ENCODE measurements at regions not wholly inside any gene's neighbourhood (a gene's known extent, or its start where the extent isn't known, plus 50 kb on each side); places are given as distances from the start of the nearest gene placed in this dataset.

DNA sequence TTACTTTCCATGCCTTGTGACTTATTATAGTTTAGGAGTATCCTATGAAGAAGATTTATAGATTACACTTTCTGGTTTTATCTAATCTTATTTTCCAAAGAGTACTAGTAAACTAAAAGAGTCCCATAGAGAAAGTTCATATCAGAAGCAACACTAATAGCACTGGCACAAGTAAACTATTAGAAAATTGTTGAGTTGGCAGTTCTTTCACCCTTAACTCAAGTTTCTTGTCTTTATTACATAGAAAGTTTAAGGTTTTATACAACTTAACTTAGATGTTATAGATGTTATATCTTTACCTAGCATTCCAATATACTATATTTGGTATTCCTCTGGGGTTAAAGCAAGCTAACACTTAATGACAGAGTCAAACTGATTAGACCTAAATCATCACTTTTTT, 437.8 kb upstream of the ARRDC3 start:
- H3K4ac ChIP-seq (ENCODE audit: low read depth in 1 of 2, low read length in 2 of 2), result no peak overlapping the region
- H4K8ac ChIP-seq (ENCODE audit: low read length), result no peak overlapping the region
- no peaks in the 10 kb centered on the region for H3K27me3 ChIP-seq (ENCODE audit: control insufficient read depth in 1 of 2, insufficient read depth in 1 of 2, low read length in 2 of 2)
- H3K9ac ChIP-seq (ENCODE audit: low read length), result no peak overlapping the region
- no peak overlapping the region for H4K91ac ChIP-seq (ENCODE audit: low read length)
- no peak overlapping the region for H3K14ac ChIP-seq (ENCODE audit: low read length in 2 of 2)
- no peaks in the 10 kb centered on the region for H3K36me3 ChIP-seq (ENCODE audit: control insufficient read depth in 1 of 2, insufficient read depth in 2 of 2, low read depth in 1 of 2, low read length in 2 of 2)
- no peak for DNase-seq
- H3K23ac ChIP-seq (ENCODE audit: low read length in 2 of 2), result no peak overlapping the region
- H2BK5ac ChIP-seq (ENCODE audit: low read depth, low read length, poor library complexity, severe bottlenecking), result no peak overlapping the region
- H2AFZ ChIP-seq (ENCODE audit: low read depth, low read length), result no peak overlapping the region
- H3K9me3 ChIP-seq (ENCODE audit: control insufficient read depth, low read length), result peaks cover 4% of the 10 kb centered on the region
- no peak overlapping the region for H3K18ac ChIP-seq (ENCODE audit: low read depth in 1 of 2, low read length in 2 of 2)
- no peak overlapping the region for H3K4me2 ChIP-seq (ENCODE audit: low read length, poor library complexity, severe bottlenecking)
- H2BK12ac ChIP-seq (ENCODE audit: low read length in 2 of 2), result no peak overlapping the region
- no peaks in the 10 kb centered on the region for H3K79me1 ChIP-seq (replicated peaks; ENCODE audit: low read length, poor library complexity, severe bottlenecking)
- no peak overlapping the region for H2BK120ac ChIP-seq (ENCODE audit: low read depth, low read length)
- H3K4me3 ChIP-seq (ENCODE audit: insufficient read depth in 1 of 2, low read depth in 1 of 2, low read length in 2 of 2), result no peak overlapping the region
- no peaks in the 10 kb centered on the region for H3K4me1 ChIP-seq (ENCODE audit: control insufficient read depth, insufficient read depth, low read depth, low read length)
- no peak overlapping the region for H3K27ac ChIP-seq (ENCODE audit: low read length, poor library complexity, severe bottlenecking)
- no peak overlapping the region for H2AK5ac ChIP-seq (ENCODE audit: low read length, severe bottlenecking)
- no peak overlapping the region for H2BK15ac ChIP-seq (ENCODE audit: low read depth, poor library complexity, severe bottlenecking)

DNA sequence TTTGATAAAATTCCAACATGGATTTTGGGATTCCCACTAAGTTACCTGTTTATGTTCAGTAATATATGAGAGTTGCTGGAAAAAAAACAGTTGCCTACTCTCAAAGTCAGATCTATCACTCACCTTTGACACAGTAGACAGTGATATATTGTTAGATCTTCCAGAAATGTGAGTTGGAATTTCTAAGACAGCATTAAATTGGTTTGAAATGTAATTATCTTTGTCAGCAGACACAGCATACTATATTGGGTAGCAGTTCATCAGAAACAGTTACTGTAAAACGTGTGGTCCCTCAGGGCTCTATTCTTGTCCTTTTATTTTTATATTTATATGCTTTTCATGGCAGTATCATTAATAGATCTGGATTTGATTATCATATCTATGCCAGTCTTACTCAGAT, 433.6 kb upstream of the ARRDC3 start:
- Histone ChIP-seq H2BK12ac (ENCODE audit: low read length in 2 of 2) (no peak overlapping the region), H2BK120ac (ENCODE audit: low read depth, low read length) (no peak overlapping the region), H4K91ac (ENCODE audit: low read length) (no peak overlapping the region), H3K79me1 (replicated peaks; ENCODE audit: low read length, poor library complexity, severe bottlenecking) (no peaks in the 10 kb centered on the region), H3K18ac (ENCODE audit: low read depth in 1 of 2, low read length in 2 of 2) (no peak overlapping the region), H3K27me3 (ENCODE audit: control insufficient read depth in 1 of 2, insufficient read depth in 1 of 2, low read length in 2 of 2) (no peaks in the 10 kb centered on the region), H3K36me3 (ENCODE audit: control insufficient read depth in 1 of 2, insufficient read depth in 2 of 2, low read depth in 1 of 2, low read length in 2 of 2) (no peaks in the 10 kb centered on the region), H3K9ac (ENCODE audit: low read length) (no peak overlapping the region), H3K4me1 (ENCODE audit: control insufficient read depth, insufficient read depth, low read depth, low read length) (no peaks in the 10 kb centered on the region), H3K9me3 (ENCODE audit: control insufficient read depth, low read length) (no peaks in the 10 kb centered on the region), H2BK15ac (ENCODE audit: low read depth, poor library complexity, severe bottlenecking) (no peak overlapping the region), H3K27ac (ENCODE audit: low read length, poor library complexity, severe bottlenecking) (no peak overlapping the region), H3K4me2 (ENCODE audit: low read length, poor library complexity, severe bottlenecking) (no peak overlapping the region), H3K14ac (ENCODE audit: low read length in 2 of 2) (no peak overlapping the region), H3K23ac (ENCODE audit: low read length in 2 of 2) (no peak overlapping the region), H3K4me3 (ENCODE audit: insufficient read depth in 1 of 2, low read depth in 1 of 2, low read length in 2 of 2) (no peak overlapping the region), H2AK5ac (ENCODE audit: low read length, severe bottlenecking) (no peak overlapping the region), H4K8ac (ENCODE audit: low read length) (no peak overlapping the region), H3K4ac (ENCODE audit: low read depth in 1 of 2, low read length in 2 of 2) (no peak overlapping the region), H2BK5ac (ENCODE audit: low read depth, low read length, poor library complexity, severe bottlenecking) (no peak overlapping the region), H2AFZ (ENCODE audit: low read depth, low read length) (no peak overlapping the region)
- no peak for DNase-seq
- no CpG with 5 or more reads among the region's 1 CpG for WGBS

DNA sequence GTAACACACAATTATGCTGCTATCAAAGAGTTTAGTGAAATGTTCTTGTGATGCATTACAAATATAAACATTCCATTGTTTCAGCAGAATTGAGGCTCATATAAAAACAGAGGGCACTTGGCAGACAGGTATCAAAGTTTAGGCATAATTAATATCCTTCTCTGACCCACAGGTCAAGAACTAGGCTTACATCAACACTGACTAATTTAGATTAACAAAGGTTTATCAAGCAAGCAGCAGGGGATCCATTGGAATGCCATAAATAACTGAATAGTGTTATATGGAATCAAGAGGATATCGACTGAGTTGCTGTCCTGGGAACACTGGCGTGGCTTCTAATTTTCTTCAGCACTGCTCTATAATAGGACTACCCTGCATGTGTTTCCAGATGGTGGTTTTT, 414.5 kb upstream of the ARRDC3 start:
- Histone ChIP-seq H3K36me3 (ENCODE audit: control insufficient read depth in 1 of 2, insufficient read depth in 2 of 2, low read depth in 1 of 2, low read length in 2 of 2) (no peaks in the 10 kb centered on the region), H3K18ac (ENCODE audit: low read depth in 1 of 2, low read length in 2 of 2) (no peak overlapping the region), H3K9me3 (ENCODE audit: control insufficient read depth, low read length) (peaks cover 3% of the 10 kb centered on the region), H3K4ac (ENCODE audit: low read depth in 1 of 2, low read length in 2 of 2) (no peak overlapping the region), H3K27ac (ENCODE audit: low read length, poor library complexity, severe bottlenecking) (no peak overlapping the region), H3K23ac (ENCODE audit: low read length in 2 of 2) (no peak overlapping the region), H4K91ac (ENCODE audit: low read length) (no peak overlapping the region), H3K27me3 (ENCODE audit: control insufficient read depth in 1 of 2, insufficient read depth in 1 of 2, low read length in 2 of 2) (no peaks in the 10 kb centered on the region), H3K4me3 (ENCODE audit: insufficient read depth in 1 of 2, low read depth in 1 of 2, low read length in 2 of 2) (no peak overlapping the region), H4K8ac (ENCODE audit: low read length) (no peak overlapping the region), H3K4me2 (ENCODE audit: low read length, poor library complexity, severe bottlenecking) (no peak overlapping the region), H2AK5ac (ENCODE audit: low read length, severe bottlenecking) (no peak overlapping the region), H2BK15ac (ENCODE audit: low read depth, poor library complexity, severe bottlenecking) (no peak overlapping the region), H3K79me1 (replicated peaks; ENCODE audit: low read length, poor library complexity, severe bottlenecking) (no peaks in the 10 kb centered on the region), H2AFZ (ENCODE audit: low read depth, low read length) (no peak overlapping the region), H2BK120ac (ENCODE audit: low read depth, low read length) (no peak overlapping the region), H3K14ac (ENCODE audit: low read length in 2 of 2) (no peak overlapping the region), H2BK5ac (ENCODE audit: low read depth, low read length, poor library complexity, severe bottlenecking) (no peak overlapping the region), H3K4me1 (ENCODE audit: control insufficient read depth, insufficient read depth, low read depth, low read length) (no peaks in the 10 kb centered on the region), H2BK12ac (ENCODE audit: low read length in 2 of 2) (no peak overlapping the region), H3K9ac (ENCODE audit: low read length) (no peak overlapping the region)
- DNase-seq, result no peak
- 56% methylated on average over 2 of the region's 2 CpGs for WGBS

GRCh38 chr5:91794856-91795548, 411.9 kb upstream of the ARRDC3 start:
- Histone ChIP-seq H2AK5ac (ENCODE audit: low read length, severe bottlenecking) (no peak overlapping the region), H2BK5ac (ENCODE audit: low read depth, low read length, poor library complexity, severe bottlenecking) (no peak overlapping the region), H3K27ac (ENCODE audit: low read length, poor library complexity, severe bottlenecking) (no peak overlapping the region), H3K4me2 (ENCODE audit: low read length, poor library complexity, severe bottlenecking) (no peak overlapping the region), H3K4ac (ENCODE audit: low read depth in 1 of 2, low read length in 2 of 2) (no peak overlapping the region), H3K9ac (ENCODE audit: low read length) (no peak overlapping the region), H3K14ac (ENCODE audit: low read length in 2 of 2) (no peak overlapping the region), H4K8ac (ENCODE audit: low read length) (no peak overlapping the region), H2BK15ac (ENCODE audit: low read depth, poor library complexity, severe bottlenecking) (no peak overlapping the region), H4K91ac (ENCODE audit: low read length) (no peak overlapping the region), H3K79me1 (replicated peaks; ENCODE audit: low read length, poor library complexity, severe bottlenecking) (no peaks in the 10 kb centered on the region), H2BK120ac (ENCODE audit: low read depth, low read length) (no peak overlapping the region), H3K4me1 (ENCODE audit: control insufficient read depth, insufficient read depth, low read depth, low read length) (no peaks in the 10 kb centered on the region), H2AFZ (ENCODE audit: low read depth, low read length) (no peak overlapping the region), H2BK12ac (ENCODE audit: low read length in 2 of 2) (no peak overlapping the region), H3K18ac (ENCODE audit: low read depth in 1 of 2, low read length in 2 of 2) (no peak overlapping the region), H3K36me3 (ENCODE audit: control insufficient read depth in 1 of 2, insufficient read depth in 2 of 2, low read depth in 1 of 2, low read length in 2 of 2) (no peaks in the 10 kb centered on the region), H3K9me3 (ENCODE audit: control insufficient read depth, low read length) (no peaks in the 10 kb centered on the region), H3K27me3 (ENCODE audit: control insufficient read depth in 1 of 2, insufficient read depth in 1 of 2, low read length in 2 of 2) (no peaks in the 10 kb centered on the region), H3K4me3 (ENCODE audit: insufficient read depth in 1 of 2, low read depth in 1 of 2, low read length in 2 of 2) (no peak overlapping the region), H3K23ac (ENCODE audit: low read length in 2 of 2) (no peak overlapping the region)
- 100% methylated on average over 2 of the region's 4 CpGs for WGBS
- DNase-seq, result no peak
